RKO (cell line): ENCODE measurements at regions not wholly inside any gene's neighbourhood (a gene's known extent, or its start where the extent isn't known, plus 50 kb on each side); places are given as distances from the start of the nearest gene placed in this dataset.
"Not testable (repeated sequence)": the region's sequence is repeated elsewhere in the genome, so short reads cannot be mapped to it uniquely, and the experiment has no call there.

Experiments used
- DNase-seq: peaks from one replicate; pipeline ENCODE4 v3.0.0-alpha.2; 2016; ENCODE audit warnings: low spot score

GRCh38 chr2:160583813-160584537 is 90.4 kb upstream of the RBMS1 start:
- no peak for DNase-seq

DNA sequence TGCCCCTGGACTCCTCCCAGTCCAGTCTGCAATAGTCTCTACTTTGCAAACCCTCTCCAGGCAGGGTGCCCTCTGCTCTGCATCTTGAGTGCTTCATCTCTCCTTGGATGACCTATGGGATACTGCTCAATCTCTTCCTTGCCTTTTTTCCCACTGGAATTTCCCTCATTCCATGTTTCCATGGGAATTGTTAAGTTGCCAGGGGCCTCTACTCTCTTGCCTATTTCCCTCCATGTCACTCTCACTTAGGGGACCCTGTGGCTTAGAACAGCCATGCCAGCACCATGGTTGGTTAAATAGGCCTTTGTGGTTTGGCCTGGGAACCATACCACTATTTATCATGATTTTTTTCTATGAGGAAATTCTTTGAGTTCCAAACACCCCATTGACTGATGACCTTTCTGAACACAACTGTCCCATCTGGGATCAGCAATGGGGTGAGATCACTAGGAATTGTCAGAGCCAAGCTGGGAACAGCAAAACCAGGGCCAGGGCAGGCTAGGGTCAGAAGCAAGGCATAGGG is 91.4 kb upstream of the RBMS1 start:
- DNase-seq, result no peak

- no peak for DNase-seq
Measured at GRCh38 chr2:160590664-160591063, 97.1 kb upstream of the RBMS1 start.

- DNase-seq, result no peak
Measured at GRCh38 chr2:160592401-160592800, 98.8 kb upstream of the RBMS1 start.

GRCh38 chr2:160592993-160593392 is 99.4 kb upstream of the RBMS1 start:
- DNase-seq, result no peak

DNA sequence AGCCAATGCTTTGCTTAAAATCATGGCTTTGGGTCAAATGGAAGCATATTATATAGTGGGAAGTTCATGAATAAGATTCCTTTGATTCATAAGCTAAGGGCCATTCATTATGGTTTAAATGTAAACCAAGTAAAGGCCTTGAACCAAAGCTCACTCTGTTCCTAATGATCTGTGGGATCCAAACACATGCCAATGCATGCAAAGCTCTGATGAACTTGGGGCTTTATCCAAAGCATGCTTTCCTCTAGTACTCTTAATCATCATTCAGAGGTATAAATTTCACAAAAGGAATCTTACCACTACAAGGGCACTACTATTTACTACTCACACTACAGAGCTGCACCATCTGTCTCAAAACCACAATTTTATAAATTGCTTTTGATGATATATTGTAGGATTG is 102.8 kb upstream of the RBMS1 start:
- no peak for DNase-seq

DNA sequence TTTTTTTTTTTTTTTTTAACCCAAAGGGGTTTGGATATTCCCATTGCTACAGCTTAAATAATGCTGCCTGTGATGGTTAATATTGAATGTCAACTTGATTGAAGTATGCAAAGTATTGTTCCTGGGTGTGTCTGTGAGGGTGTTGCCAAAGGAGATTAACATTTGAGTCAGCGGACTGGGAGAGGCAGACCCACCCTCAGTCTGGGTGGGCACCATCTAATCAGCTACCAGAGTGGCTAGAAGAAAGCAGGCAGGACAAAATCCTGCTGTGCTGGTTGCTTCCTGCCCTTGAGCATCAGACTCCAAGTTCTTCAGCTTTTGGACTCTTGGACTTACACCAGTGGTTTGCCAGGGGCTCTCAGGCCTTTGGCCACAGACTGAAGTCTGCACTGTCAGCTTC is 106.8 kb upstream of the RBMS1 start:
- DNase-seq, result not testable (repeated sequence)

GRCh38 chr2:160602073-160602472 is 108.5 kb upstream of the RBMS1 start:
- no peak for DNase-seq

- no peak for DNase-seq
Measured at GRCh38 chr2:160603771-160604510, 110.3 kb upstream of the RBMS1 start.

DNA sequence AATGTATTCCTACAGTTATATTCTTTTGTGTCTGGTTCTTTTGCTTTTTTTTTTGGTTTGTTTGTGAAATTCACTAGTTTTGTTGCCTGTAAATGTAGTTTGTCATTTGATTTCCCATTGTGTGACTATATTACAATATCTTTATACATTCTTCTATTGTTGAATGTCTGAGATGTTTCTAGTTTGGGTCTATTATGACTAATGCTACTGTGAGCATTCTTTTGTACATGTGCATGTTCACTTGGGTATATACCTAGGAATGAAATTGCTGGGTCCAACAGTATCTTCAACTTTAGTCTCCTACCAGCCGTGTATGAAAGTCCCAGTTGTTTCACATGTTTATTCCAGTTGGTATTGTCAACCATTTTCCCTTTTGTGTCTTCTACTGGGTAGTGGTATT is 112.7 kb upstream of the RBMS1 start:
- DNase-seq, result no peak

DNA sequence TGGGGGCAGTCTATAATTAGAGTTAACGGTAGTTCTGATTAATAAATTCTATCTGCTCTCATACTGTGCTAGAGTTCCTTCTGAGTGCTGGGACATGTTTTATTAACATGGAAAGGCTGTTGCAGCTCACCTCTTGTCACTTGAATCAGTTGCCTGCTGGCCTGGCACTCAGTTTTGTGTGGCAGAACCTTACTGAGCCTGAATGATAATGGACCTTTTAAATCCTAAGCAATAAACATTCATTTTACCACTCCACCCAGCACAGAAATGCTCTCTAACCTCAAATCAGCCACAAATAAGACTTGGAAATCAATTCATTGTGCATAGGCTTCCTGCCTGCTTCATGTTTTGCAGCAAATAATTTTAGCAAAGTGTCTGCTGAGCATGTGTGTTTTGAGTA is 115.0 kb upstream of the RBMS1 start:
- DNase-seq, result no peak

DNA sequence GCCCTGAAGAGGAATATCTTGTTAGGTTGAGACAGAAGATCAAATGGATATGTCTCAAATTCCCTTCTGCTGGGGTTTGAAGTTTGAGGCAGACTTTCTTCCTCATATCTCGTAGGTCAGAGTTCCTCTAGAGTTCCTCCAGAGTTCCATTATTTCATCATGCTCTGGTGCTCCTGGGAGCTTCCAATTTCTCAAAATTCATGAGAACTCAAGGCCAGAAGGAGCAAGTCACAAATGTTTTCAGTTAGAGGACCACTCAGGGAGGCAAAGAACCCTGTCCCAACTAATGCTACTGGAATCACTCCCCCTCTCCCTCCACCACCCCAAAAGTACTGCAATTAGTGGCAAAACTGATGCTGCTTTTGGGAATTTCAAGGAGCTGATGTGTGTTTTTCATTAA is 115.7 kb upstream of the RBMS1 start:
- DNase-seq, result no peak

- DNase-seq, result no peak
Measured at GRCh38 chr2:160610041-160610440, 116.4 kb upstream of the RBMS1 start.

DNA sequence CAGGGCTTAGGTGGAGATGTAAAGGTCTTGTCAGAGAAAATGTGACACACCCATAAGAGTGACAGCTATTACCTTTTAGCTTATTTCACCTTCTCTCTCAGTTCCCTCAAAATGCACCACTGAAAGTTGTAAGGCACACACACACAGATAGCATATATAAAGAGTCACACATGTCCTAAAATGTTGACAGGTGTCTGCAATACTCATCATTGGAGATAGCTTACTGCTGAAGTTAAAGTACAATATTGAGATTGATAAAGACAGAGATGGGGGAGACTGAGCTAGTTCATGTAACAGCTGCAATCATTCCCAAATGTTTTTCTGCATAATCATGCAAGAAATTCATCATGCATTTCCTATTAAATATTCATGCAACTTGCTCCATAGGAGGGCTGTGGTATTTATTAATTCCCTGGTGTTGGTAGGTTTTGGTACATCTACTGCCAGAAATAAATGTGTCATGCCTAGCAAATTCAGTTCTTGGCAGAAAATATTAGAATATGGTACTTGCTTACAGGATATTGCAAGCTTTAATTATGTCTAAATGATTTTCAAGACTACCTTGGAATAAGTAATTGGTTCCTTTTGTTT is 118.8 kb upstream of the RBMS1 start:
- no peak for DNase-seq

- peak; percentile 43 for DNase-seq
Measured at GRCh38 chr2:160613466-160614153, 120.0 kb upstream of the RBMS1 start.

DNA sequence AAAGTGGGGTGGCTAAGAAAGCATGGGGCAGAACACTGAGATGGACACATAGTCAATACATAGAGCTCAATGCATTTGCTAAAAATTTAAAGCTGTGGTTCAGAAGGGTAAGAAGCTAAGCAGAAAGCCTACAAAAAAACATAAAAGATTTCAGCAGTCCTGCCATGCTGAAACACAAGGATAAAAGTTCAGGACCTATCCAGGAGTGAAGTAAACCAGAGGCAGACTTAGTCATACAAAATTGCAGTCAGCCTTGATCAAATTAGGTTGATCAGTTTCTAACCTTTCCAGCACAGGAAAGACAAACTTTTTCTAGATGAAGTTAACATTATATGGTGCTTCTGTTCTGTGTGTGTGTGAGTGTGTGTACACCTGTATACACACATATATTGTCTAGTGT is 120.8 kb upstream of the RBMS1 start:
- DNase-seq, result no peak

- DNase-seq, result no peak
Measured at GRCh38 chr2:160615706-160616105, 122.1 kb upstream of the RBMS1 start.

- no peak for DNase-seq
Measured at GRCh38 chr2:160616149-160616548, 122.5 kb upstream of the RBMS1 start.

- no peak for DNase-seq
Measured at GRCh38 chr2:160621748-160622147, 128.1 kb upstream of the RBMS1 start.

DNA sequence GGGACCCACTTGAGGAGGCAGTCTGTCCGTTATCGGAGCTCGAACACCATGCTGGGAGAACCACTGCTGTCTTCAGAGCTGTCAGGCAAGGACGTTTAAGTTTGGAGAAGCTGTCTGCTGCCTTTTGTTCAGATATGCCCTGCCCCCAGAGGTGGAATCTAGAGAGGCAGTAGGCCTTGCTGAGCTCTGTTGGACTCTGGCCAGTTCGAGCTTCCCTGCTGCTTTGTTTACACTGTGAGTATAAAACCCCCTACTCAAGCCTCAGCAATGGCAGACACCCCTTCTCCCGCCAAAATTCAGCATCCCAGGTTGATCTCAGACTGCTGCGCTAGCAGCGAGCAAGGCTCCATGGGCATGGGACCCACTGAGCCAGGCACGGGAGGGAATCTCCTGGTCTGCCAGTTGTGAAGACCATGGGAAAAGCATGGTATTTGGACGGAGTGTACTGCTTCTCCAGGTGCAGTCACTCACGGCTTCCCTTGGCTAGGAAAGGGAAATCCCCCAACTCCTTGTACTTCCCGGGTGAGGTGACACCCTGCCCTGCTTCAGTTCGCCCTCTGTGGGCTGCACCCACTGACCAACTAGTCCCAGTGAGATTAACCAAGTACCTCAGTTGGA is 134.5 kb upstream of the RBMS1 start:
- not testable (repeated sequence) for DNase-seq

DNA sequence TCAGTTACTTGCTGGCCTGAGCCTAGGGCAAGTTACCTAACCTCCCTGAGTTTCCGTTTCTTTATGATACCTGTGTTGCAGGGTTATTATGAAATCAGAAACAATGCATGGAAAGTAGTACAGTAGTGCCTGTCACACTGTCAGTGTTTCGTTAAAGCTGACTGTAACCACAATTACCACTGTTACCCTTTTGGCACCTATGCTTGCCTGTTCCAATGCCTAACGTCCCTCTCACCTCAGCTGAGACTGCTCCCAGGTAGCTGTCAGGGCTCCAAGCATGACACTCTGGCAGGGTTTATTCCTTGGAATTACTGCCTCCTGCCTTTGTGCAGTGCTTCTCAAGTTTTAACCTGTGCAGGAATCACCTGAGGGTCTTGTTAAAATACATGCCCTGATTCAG is 135.2 kb upstream of the RBMS1 start:
- no peak for DNase-seq
